HG03045 (cell line): ENCODE measurements at regions not wholly inside any gene's neighbourhood (a gene's known extent, or its start where the extent isn't known, plus 50 kb on each side); places are given as distances from the start of the nearest gene placed in this dataset.
"Not testable (repeated sequence)": the region's sequence is repeated elsewhere in the genome, so short reads cannot be mapped to it uniquely, and the experiment has no call there.

Experiments
- ATAC-seq: cut with Tn5 transposase; IDR thresholded peaks from one replicate; pipeline ENCODE4 v1.9.1; 2021; ENCODE audit warnings: mild to moderate bottlenecking, moderate library complexity; ENCODE audit not compliant: unreplicated experiment

GRCh38 chr2:167844714-167845530 is 402.5 kb downstream of the STK39 start:
- no peak for ATAC-seq

- ATAC-seq: no peak
Measured at GRCh38 chr2:167843657-167844056, 403.7 kb downstream of the STK39 start.

DNA sequence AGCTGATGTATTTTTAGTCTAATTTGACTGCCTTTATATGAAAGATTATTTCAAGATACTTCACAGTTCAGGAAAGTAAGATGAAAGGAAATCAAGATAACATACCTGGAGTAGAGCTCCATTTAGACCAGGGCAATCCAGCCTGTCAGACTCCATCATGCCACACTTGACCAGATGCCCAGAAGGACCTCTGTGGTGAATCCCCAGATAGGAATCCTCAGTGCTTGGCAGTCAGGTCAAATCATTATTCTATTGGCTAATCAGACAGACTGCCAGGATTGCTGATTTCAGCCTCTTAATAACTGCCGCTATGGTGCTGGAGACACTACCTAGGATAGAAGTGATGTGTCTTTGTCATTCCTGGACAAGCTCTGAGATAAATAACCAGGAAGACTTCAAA is 404.2 kb downstream of the STK39 start:
- ATAC-seq: no peak

DNA sequence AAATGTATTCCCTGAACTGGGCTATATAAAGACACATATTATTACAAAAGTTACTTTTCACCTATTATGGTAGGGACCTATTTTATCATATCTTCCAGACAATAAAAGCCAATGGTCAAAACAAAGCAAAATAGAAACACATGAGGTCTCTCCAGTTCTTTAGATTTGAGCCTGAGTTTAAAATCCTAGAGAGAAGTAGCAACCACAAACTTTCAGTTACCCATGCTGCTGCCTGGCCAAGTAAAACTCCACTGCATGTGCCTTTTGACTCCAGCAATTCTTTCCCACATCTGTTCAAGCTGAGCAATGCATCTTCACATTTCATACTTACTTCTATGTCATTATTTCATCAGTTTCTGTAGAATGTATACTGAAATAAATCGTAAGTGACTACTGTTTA is 405.3 kb downstream of the STK39 start:
- ATAC-seq: no peak

DNA sequence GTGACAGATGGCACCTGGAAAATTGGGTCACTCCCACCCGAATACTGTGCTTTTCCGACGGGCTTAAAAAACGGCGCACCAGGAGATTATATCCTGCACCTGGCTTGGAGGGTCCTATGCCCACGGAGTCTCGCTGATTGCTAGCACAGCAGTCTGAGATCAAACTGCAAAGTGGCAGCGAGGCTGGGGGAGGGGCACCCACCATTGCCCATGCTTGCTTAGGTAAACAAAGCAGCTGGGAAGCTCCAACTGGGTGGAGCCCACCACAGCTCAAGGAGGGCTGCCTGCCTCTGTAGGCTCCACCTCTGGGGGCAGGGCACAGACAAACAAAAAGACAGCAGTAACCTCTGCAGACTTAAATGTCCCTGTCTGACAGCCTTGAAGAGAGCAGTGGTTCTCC is 412.1 kb downstream of the STK39 start:
- not testable (repeated sequence) for ATAC-seq

GRCh38 chr2:167834707-167835106 is 412.7 kb downstream of the STK39 start:
- no peak for ATAC-seq

GRCh38 chr2:167833294-167833693 is 414.1 kb downstream of the STK39 start:
- ATAC-seq: no peak

GRCh38 chr2:167832868-167833287 is 414.5 kb downstream of the STK39 start:
- no peak for ATAC-seq

GRCh38 chr2:167827352-167828097 is 419.9 kb downstream of the STK39 start:
- ATAC-seq: no peak

- ATAC-seq: no peak
Measured at GRCh38 chr2:167826906-167827305, 420.5 kb downstream of the STK39 start.

DNA sequence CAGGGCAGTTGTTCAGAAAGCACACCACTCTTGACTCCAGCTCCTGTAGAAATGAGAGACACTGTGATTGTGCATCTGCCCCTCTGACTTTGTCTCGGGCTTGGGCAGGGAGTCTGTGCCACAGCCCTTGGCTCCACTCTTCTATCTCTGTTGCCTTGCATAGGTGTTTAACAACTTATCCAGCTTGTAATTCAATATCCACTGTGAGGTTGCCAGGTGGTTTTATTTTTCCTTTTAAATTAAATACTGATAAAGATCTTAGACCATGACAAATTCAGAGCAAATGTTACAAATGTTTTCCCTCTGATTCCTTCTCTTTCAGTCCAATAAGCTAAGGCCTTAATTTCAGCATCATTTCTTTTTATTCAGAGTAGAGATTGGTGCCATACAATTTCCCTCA is 421.7 kb downstream of the STK39 start:
- ATAC-seq: no peak

GRCh38 chr2:167822690-167823465 is 424.5 kb downstream of the STK39 start:
- no peak for ATAC-seq

GRCh38 chr2:167820488-167820887 is 426.9 kb downstream of the STK39 start:
- no peak for ATAC-seq

DNA sequence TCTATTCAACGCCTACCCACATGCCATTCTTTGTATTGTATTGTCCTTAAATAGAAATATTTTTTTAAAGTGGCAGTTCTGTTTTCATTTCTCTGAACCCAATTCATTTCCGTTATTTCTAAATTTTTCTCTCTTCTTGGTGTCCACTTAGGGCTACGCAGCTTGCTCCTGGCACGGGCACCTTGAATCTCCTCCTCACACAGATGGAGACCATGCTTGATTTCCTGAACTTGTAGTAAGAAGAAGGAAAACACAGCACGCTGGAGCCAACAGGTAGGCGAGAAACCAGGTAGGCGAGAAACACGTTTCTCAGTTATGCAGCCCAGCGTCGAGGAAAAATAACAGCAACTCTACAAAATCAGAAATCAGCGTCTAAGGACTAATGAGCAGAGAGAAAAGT is 428.9 kb downstream of the STK39 start:
- no peak for ATAC-seq

DNA sequence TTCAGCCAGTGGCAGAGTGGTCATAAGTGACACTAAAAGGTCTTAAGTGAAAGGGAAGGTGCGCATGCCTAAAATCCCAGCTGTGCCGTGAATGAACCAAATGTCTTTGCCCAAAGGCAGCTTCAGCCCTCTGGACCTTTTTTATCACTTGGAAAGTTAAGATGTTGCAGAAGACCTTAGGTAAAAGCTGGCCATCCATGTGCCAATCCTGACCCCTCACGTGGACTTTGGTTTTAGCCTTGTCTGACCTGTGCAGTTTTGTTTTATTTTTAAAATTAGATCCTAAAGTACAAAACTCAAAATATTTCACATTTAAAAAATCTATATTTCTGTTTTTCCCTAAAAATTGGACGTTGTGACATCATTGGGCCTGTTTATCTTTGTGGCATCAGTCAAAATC is 429.5 kb downstream of the STK39 start:
- ATAC-seq: no peak

DNA sequence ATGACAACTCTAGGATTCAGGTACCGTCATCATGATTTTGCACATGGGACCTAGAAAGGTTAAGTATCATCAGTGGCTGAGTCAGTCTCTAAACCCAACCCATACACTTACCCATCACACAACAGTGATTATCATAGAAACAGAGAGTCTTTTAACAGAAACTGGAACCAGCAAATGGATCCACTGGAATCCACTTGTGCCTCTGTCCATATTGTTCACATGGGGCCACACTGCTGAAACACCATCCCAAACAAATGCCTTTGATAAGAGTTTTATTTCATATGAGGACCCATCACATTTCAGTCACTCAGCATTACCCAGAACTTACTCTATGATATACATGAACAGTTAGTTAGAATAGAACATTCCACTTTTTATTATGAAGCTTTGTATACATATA is 430.0 kb downstream of the STK39 start:
- no peak for ATAC-seq

DNA sequence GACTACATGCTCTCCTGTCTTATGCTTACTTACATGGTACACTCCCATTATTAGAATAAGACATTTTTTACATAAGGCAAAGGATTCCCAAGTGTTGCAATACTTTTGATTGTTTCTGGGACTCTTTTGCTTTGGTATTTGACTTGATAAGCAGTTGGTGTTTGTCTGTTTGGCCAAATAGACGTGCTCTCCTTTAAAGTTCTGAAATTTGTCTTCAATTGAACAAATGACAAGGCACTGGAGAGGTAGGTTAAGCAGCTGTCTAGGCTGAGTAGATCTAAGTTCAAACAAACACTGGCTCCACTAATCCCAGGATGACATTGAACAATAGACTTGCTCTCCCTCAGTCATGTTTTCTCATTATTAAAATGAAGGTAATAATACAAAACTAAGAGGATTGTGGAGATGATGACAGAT is 430.5 kb downstream of the STK39 start:
- no peak for ATAC-seq

DNA sequence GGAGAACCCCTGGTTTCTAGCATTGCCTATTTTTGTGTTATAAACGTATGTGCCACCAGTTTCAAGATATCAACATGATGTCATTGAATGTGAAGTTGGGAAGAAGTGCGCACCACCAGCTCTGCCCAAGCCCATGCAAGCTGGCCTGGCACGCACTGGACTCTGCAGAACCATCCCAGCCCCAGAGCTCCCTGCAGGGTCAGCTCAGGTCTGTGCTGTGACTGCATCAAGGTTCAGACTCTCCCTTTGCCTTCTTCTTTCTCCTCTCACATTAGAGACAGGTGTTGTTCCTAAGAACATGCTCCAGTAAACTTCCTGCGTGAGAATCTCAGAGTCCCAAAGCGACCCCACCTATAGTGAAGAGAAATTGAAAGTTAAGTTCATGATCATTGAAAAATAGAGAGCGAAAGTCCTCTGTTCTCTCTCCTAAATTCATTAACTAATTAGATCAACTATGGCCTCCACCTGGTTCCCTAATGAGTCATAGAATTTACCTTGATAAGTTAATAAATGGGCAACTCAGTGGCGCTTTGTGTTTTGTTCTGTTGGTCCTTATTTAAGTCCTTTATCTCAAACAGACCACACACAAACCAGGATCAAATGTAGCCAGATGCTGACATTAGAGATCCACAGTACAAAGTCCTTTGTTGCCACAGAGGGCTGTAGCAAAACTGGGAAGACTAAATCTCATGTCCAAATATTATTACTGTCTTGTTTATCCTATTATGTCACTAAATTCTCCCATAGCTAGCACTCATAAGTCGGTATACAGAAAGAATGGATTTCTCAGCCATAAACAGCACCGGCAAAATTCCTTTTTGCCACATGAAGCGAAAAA is 432.3 kb downstream of the STK39 start:
- ATAC-seq: no peak

- ATAC-seq: not testable (repeated sequence)
Measured at GRCh38 chr2:167814482-167814880, 432.9 kb downstream of the STK39 start.

DNA sequence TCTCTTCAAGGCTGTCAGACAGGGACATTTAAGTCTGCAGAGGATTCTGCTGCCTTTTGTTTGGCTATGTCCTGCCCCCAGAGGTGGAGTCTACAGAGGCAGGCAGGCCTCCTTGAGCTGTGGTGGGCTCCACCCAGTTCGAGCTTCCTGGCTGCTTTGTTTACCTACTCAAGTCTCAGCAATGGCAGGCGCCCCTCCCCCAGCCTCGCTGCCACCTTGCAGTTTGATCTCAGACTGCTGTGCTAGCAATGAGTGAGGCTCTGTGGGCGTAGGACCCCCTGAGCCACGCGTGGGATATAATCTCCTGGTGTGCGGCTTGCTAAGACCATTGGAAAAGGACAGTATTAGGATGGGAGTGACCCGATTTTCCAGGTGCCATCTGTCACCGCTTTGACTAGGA is 437.6 kb downstream of the STK39 start:
- not testable (repeated sequence) for ATAC-seq
